ENCODE measurements at regions not wholly inside any gene's neighbourhood (a gene's known extent, or its start where the extent isn't known, plus 50 kb on each side); places are given as distances from the start of the nearest gene placed in this dataset.

DNA sequence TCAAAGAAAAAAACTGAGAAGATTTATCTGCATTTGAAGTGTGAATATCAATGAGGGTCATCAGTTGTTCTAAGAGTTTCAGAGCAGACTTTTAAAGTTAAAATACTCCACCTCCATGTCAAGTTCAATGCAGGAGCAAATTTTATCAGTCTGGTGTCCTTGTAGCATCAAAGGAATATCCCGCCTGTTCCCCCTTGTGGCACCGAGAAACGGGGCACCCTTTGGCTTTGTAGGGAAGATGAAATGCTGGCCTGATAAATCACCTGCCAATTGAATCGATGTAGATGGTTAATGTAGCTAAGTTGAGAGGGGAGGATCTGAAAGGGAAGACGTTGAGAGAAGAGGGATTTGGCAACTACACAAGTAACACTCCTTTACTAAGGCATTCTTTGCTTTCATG, 714.5 kb downstream of the EFNA5 start:
- ChIA-PET POLR2A (no interaction called here), CTCF (interaction anchor here (1.8 kb wide), 1 partner anchor 291 kb away, joined by 4 read pairs; no protein-coding TSS in a partner anchor)
- Histone ChIP-seq H3K4me1 (ENCODE audit: control insufficient read depth, insufficient read depth, low read length) (no peaks in the 10 kb centered on the region), H3K4me3 (ENCODE audit: low read depth, low read length) (no peak overlapping the region), H3K36me3 (ENCODE audit: control insufficient read depth in 2 of 2, insufficient read depth in 1 of 2, low read length in 2 of 2) (no peaks in the 10 kb centered on the region), H3K9me3 (ENCODE audit: control insufficient read depth, insufficient read depth, low read depth, low read length) (no peaks in the 10 kb centered on the region), H3K27ac (ENCODE audit: extremely low read depth, low read depth, low read length) (no peak overlapping the region)
- no peak for TF ChIP-seq ZNF560 (tag by site-specific recombination; IDR thresholded peaks at IDR 0.05; ENCODE audit: borderline replicate concordance)
- no peak for TF ChIP-seq EGR2 (tag by site-specific recombination; IDR thresholded peaks at IDR 0.05; ENCODE audit: low read depth)
- TF ChIP-seq ZNF223 (tag by site-specific recombination; IDR thresholded peaks at IDR 0.05): no peak
- TF ChIP-seq ZSCAN16 (tag by site-specific recombination; IDR thresholded peaks at IDR 0.05): no peak
- TF ChIP-seq ZNF24 (tag by site-specific recombination; IDR thresholded peaks at IDR 0.05): no peak
- no peak for TF ChIP-seq SP7 (tag by site-specific recombination; IDR thresholded peaks at IDR 0.05)
- no peak for TF ChIP-seq ZNF16 (tag by site-specific recombination; IDR thresholded peaks at IDR 0.05; ENCODE audit: low read depth)
- TF ChIP-seq ZNF221 (tag by site-specific recombination; IDR thresholded peaks at IDR 0.05; ENCODE audit: borderline replicate concordance): no peak
- TF ChIP-seq HOXA7 (CRISPR knock-in tag; IDR thresholded peaks at IDR 0.05; ENCODE audit: borderline replicate concordance): no peak
- no peak for TF ChIP-seq SCRT1 (tag by site-specific recombination; IDR thresholded peaks at IDR 0.05; ENCODE audit: borderline replicate concordance)
- TF ChIP-seq, protein P1, sequence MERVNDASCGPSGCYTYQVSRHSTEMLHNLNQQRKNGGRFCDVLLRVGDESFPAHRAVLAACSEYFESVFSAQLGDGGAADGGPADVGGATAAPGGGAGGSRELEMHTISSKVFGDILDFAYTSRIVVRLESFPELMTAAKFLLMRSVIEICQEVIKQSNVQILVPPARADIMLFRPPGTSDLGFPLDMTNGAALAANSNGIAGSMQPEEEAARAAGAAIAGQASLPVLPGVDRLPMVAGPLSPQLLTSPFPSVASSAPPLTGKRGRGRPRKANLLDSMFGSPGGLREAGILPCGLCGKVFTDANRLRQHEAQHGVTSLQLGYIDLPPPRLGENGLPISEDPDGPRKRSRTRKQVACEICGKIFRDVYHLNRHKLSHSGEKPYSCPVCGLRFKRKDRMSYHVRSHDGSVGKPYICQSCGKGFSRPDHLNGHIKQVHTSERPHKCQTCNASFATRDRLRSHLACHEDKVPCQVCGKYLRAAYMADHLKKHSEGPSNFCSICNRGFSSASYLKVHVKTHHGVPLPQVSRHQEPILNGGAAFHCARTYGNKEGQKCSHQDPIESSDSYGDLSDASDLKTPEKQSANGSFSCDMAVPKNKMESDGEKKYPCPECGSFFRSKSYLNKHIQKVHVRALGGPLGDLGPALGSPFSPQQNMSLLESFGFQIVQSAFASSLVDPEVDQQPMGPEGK (tag by site-specific recombination; IDR thresholded peaks at IDR 0.05): no peak
- TF ChIP-seq, protein P2, sequence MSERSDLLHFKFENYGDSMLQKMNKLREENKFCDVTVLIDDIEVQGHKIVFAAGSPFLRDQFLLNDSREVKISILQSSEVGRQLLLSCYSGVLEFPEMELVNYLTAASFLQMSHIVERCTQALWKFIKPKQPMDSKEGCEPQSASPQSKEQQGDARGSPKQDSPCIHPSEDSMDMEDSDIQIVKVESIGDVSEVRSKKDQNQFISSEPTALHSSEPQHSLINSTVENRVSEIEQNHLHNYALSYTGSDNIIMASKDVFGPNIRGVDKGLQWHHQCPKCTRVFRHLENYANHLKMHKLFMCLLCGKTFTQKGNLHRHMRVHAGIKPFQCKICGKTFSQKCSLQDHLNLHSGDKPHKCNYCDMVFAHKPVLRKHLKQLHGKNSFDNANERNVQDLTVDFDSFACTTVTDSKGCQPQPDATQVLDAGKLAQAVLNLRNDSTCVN (tag by site-specific recombination; optimal IDR thresholded peaks at IDR 0.05): no peak
- TF ChIP-seq ZNF837 (tag by site-specific recombination; IDR thresholded peaks at IDR 0.05): no peak

DNA sequence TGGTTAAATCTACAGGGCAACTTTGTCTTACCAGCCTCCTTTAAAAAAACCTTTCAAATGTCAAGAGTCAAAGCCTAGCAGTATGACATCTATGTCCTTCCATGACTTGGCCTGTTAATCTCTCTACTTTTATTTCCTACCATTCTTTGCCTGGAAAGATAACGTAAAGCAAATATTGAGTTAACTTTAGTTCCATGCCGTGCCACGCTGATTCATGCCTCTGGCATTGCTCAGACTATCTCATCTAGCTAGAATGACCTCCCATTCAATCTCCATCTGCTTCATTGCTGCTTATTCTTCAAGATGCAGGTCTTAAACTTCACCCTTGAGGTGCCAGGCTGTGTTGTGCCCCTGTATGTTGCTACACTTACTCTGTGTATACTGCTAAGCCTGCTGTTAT, 729.8 kb downstream of the EFNA5 start:
- Histone ChIP-seq H3K27ac (ENCODE audit: extremely low read depth, low read depth, low read length) (no peak overlapping the region), H3K9me3 (ENCODE audit: control insufficient read depth, insufficient read depth, low read depth, low read length) (no peaks in the 10 kb centered on the region), H3K4me1 (ENCODE audit: control insufficient read depth, insufficient read depth, low read length) (no peaks in the 10 kb centered on the region), H3K4me3 (ENCODE audit: low read depth, low read length) (no peak overlapping the region), H3K36me3 (ENCODE audit: control insufficient read depth in 2 of 2, insufficient read depth in 1 of 2, low read length in 2 of 2) (no peaks in the 10 kb centered on the region)
- ChIA-PET POLR2A (no interaction called here), CTCF (no interaction called here)
- no peak for TF ChIP-seq ZNF473 (tag by site-specific recombination; IDR thresholded peaks at IDR 0.05)
- no peak for TF ChIP-seq ZNF777 (tag by site-specific recombination; IDR thresholded peaks at IDR 0.05; ENCODE audit: borderline replicate concordance)
- TF ChIP-seq ZBTB21 (tag by site-specific recombination; IDR thresholded peaks at IDR 0.05): no peak
- no peak for TF ChIP-seq ZSCAN16 (tag by site-specific recombination; IDR thresholded peaks at IDR 0.05)
- TF ChIP-seq ZBTB48 (tag by site-specific recombination; IDR thresholded peaks at IDR 0.05): no peak
- TF ChIP-seq, protein P3, sequence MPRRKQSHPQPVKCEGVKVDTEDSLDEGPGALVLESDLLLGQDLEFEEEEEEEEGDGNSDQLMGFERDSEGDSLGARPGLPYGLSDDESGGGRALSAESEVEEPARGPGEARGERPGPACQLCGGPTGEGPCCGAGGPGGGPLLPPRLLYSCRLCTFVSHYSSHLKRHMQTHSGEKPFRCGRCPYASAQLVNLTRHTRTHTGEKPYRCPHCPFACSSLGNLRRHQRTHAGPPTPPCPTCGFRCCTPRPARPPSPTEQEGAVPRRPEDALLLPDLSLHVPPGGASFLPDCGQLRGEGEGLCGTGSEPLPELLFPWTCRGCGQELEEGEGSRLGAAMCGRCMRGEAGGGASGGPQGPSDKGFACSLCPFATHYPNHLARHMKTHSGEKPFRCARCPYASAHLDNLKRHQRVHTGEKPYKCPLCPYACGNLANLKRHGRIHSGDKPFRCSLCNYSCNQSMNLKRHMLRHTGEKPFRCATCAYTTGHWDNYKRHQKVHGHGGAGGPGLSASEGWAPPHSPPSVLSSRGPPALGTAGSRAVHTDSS (tag by site-specific recombination; IDR thresholded peaks at IDR 0.05): no peak
- no peak for TF ChIP-seq ZFP41 (tag by site-specific recombination; IDR thresholded peaks at IDR 0.05; ENCODE audit: borderline replicate concordance)
- TF ChIP-seq, protein P4, sequence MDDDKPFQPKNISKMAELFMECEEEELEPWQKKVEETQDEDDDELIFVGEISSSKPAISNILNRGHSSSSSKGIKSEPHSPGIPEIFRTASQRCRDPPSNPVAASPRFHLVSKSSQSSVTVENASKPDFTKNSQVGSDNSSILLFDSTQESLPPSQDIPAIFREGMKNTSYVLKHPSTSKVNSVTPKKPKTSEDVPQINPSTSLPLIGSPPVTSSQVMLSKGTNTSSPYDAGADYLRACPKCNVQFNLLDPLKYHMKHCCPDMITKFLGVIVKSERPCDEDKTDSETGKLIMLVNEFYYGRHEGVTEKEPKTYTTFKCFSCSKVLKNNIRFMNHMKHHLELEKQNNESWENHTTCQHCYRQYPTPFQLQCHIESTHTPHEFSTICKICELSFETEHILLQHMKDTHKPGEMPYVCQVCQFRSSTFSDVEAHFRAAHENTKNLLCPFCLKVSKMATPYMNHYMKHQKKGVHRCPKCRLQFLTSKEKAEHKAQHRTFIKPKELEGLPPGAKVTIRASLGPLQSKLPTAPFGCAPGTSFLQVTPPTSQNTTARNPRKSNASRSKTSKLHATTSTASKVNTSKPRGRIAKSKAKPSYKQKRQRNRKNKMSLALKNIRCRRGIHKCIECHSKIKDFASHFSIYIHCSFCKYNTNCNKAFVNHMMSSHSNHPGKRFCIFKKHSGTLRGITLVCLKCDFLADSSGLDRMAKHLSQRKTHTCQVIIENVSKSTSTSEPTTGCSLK (tag by site-specific recombination; IDR thresholded peaks at IDR 0.05): no peak
- no peak for TF ChIP-seq YY1 (tag by site-specific recombination; IDR thresholded peaks at IDR 0.05)
- TF ChIP-seq ZNF776 (tag by site-specific recombination; IDR thresholded peaks at IDR 0.05; ENCODE audit: borderline replicate concordance): no peak
- TF ChIP-seq, protein P5, sequence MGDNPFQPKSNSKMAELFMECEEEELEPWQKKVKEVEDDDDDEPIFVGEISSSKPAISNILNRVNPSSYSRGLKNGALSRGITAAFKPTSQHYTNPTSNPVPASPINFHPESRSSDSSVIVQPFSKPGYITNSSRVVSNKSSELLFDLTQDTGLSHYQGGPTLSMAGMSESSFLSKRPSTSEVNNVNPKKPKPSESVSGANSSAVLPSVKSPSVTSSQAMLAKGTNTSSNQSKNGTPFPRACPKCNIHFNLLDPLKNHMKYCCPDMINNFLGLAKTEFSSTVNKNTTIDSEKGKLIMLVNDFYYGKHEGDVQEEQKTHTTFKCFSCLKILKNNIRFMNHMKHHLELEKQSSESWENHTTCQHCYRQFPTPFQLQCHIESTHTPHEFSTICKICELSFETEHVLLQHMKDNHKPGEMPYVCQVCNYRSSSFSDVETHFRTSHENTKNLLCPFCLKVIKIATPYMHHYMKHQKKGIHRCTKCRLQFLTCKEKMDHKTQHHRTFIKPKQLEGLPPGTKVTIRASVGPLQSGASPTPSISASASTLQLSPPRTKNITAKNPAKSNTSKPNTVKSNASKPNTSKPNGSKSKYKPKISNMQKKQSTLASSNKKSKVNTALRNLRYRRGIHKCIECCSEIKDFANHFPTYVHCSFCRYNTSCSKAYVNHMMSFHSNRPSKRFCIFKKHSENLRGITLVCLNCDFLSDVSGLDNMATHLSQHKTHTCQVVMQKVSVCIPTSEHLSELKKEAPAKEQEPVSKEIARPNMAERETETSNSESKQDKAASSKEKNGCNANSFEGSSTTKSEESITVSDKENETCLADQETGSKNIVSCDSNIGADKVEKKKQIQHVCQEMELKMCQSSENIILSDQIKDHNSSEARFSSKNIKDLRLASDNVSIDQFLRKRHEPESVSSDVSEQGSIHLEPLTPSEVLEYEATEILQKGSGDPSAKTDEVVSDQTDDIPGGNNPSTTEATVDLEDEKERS (tag by site-specific recombination; IDR thresholded peaks at IDR 0.05): no peak
- TF ChIP-seq, protein P6, sequence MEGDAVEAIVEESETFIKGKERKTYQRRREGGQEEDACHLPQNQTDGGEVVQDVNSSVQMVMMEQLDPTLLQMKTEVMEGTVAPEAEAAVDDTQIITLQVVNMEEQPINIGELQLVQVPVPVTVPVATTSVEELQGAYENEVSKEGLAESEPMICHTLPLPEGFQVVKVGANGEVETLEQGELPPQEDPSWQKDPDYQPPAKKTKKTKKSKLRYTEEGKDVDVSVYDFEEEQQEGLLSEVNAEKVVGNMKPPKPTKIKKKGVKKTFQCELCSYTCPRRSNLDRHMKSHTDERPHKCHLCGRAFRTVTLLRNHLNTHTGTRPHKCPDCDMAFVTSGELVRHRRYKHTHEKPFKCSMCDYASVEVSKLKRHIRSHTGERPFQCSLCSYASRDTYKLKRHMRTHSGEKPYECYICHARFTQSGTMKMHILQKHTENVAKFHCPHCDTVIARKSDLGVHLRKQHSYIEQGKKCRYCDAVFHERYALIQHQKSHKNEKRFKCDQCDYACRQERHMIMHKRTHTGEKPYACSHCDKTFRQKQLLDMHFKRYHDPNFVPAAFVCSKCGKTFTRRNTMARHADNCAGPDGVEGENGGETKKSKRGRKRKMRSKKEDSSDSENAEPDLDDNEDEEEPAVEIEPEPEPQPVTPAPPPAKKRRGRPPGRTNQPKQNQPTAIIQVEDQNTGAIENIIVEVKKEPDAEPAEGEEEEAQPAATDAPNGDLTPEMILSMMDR (tag by site-specific recombination; IDR thresholded peaks at IDR 0.05): no peak
- no peak for TF ChIP-seq ZNF544 (tag by site-specific recombination; IDR thresholded peaks at IDR 0.05)

Data from HEK293 (cell line).